KMS-11 (cell line): ENCODE measurements at regions not wholly inside any gene's neighbourhood (a gene's known extent, or its start where the extent isn't known, plus 50 kb on each side); places are given as distances from the start of the nearest gene placed in this dataset.
"Not testable (repeated sequence)": the region's sequence is repeated elsewhere in the genome, so short reads cannot be mapped to it uniquely, and the experiment has no call there.

Experiments
- H2AFZ ChIP-seq: fragments of 200-600 bp; sonication (generic); 2 replicates; pipeline ENCODE4 v1.6.1; 2016; ENCODE audit warnings: antibody characterized with exemption, mixed run types, low read depth
- H3K27ac ChIP-seq: fragments of 200-600 bp; sonication (generic); 2 replicates; pipeline ENCODE4 v1.6.1; 2016; ENCODE audit warnings: mild to moderate bottlenecking, mixed run types
- H3K27me3 ChIP-seq: fragments of 200-600 bp; sonication (generic); 2 replicates; pipeline ENCODE4 v1.6.1; 2017; ENCODE audit warnings: mild to moderate bottlenecking, low read depth, mixed run types, moderate library complexity; ENCODE audit not compliant: insufficient read depth
- H3K36me3 ChIP-seq: fragments of 200-600 bp; sonication (generic); 2 replicates; pipeline ENCODE4 v1.6.1; 2017; ENCODE audit warnings: mild to moderate bottlenecking, mixed run types; ENCODE audit not compliant: insufficient read depth
- H3K4me1 ChIP-seq: fragments of 200-600 bp; sonication (generic); 2 replicates; pipeline ENCODE4 v1.6.1; 2016; ENCODE audit warnings: mild to moderate bottlenecking, low read depth, mixed run types; ENCODE audit not compliant: poor library complexity, severe bottlenecking
- H3K4me2 ChIP-seq: fragments of 200-600 bp; sonication (generic); 2 replicates; pipeline ENCODE4 v1.7.0; 2016; ENCODE audit warnings: mild to moderate bottlenecking, mixed run types
- H3K4me3 ChIP-seq: fragments of 200-600 bp; sonication (generic); IDR thresholded peaks from 2 replicates; pipeline ENCODE4 v1.6.1; 2017; ENCODE audit warnings: low read depth, low read length, mixed read lengths; ENCODE audit not compliant: insufficient read depth
- H3K79me2 ChIP-seq: fragments of 200-600 bp; sonication (generic); 2 replicates; pipeline ENCODE4 v1.6.1; 2016; ENCODE audit warnings: low read depth, mixed run types; ENCODE audit not compliant: insufficient read depth
- H3K9ac ChIP-seq: fragments of 200-600 bp; sonication (generic); 2 replicates; pipeline ENCODE4 v1.6.1; 2016; ENCODE audit warnings: mild to moderate bottlenecking, mixed run types
- H4K20me1 ChIP-seq: fragments of 200-600 bp; sonication (generic); 2 replicates; pipeline ENCODE4 v1.6.1; 2016; ENCODE audit warnings: mild to moderate bottlenecking, mixed run types; ENCODE audit not compliant: insufficient read depth

DNA sequence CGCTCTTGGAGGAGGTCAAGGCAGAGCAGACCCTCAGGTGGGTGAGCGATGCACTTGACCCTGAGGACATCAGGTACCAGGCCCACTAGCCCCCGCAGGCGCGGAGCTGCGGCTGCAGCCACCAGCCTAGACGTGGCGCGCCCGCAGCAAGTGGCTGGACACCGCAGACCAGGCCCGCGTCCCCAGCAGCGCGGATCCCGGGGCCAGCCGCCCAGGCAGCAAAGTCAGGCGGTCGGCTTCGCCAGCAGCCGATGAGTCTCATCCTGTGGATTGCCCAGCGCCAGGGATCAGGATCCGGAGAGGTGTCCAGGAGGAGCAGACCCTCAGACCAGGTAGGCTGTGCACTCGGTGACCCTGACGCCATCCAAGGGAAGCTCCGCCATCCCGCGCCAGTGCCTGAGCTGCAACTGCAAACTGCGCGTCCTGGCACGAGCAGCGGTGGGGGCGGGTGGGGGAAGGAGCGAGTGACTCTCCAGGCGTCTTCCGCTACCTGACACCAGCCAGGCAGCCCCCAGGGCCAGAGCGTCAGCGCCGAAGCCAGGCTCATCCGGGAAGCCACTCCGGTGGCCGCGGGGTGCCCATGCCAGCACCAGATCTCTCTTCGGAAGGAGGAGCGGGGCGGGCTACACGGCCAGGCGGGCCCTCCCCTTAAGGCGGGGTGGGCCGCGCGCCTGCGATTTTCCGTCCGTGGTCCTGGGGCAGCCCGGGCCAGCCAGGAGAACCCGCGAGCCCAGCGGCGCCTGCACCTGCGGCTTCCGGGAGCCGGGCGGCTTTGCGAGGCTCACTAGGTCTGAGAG, 92.6 kb upstream of the THOC3 start:
- H2AFZ ChIP-seq, H4K20me1 ChIP-seq, H3K36me3 ChIP-seq, H3K79me2 ChIP-seq, H3K27ac ChIP-seq, H3K4me1 ChIP-seq, H3K27me3 ChIP-seq, H3K9ac ChIP-seq, H3K4me3 ChIP-seq, H3K4me2 ChIP-seq: not testable (repeated sequence)

DNA sequence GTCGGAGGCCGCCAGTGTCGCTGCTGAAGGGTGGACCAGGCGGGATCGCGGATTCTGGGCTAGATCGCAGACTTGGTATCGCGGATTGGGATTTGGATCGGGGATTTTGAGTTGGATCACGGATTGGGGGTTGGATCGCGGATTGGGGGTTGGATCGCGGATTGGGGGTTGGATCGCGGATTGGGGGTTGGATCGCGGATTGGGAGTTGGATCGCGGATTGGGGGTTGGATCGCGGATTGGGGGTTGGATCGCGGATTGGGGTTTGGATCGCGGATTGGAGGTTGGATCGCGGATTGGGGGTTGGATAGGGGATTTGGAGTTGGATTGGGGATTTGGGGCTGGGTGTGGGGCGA, 93.1 kb upstream of the THOC3 start:
- H3K4me2 ChIP-seq, H3K9ac ChIP-seq, H2AFZ ChIP-seq, H3K79me2 ChIP-seq, H3K4me1 ChIP-seq, H3K27ac ChIP-seq, H3K4me3 ChIP-seq, H3K27me3 ChIP-seq, H4K20me1 ChIP-seq, H3K36me3 ChIP-seq: not testable (repeated sequence)

DNA sequence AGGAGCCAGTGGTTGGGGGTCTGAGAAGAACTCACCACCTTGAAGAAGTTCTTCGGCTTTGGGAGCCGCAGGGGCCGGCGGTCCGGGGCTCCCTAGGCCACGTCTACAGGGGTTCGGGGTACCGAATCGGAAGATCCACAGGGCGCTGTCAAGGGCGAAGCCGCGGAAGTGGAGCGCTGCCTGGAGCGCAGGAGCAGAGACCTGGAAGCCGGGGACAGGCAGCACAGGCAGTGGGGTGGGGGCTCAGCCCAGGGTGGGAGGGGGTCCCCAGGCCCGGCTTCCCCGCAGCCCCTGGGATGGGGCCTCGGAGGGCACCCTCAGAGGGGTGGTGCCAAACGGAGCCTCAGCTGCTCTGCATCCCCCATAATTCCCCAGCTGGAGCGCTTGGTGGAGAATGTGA, 93.5 kb upstream of the THOC3 start:
- H3K9ac ChIP-seq, H3K4me1 ChIP-seq, H3K36me3 ChIP-seq, H3K27ac ChIP-seq, H4K20me1 ChIP-seq, H3K27me3 ChIP-seq, H3K4me2 ChIP-seq, H3K4me3 ChIP-seq, H3K79me2 ChIP-seq, H2AFZ ChIP-seq: not testable (repeated sequence)

DNA sequence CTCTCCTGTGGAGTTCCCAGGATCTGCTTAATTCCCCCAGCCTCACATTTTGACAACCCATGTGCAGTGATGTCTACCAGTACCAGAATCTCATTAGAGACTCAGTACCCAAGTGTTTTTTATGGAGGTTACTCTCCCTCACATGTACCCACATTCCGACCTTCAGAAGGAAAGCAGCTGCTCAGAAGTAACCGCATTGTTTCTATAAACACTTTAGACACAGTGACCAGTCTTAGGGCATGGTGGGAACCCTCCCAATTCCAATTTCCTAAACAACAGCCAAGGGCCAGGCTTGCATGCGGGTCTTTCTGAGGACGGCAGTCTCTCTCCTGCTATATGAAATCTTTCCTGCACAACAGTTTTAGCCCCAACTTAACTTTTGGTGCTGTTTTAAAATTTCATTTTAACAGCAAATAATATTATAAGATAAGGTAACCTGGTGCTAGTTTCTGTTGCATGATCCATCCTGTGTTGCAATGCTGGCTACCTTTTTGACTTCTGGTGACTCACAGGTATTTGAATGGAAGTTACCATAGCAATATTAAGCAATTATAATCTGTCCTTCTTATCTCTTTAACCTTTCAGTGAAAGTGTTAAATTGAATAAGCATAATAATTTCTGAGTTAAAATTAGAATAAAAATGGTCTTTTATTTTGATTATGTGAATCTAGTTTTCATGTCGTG, 98.3 kb upstream of the THOC3 start:
- not testable (repeated sequence) for H3K27ac ChIP-seq, H3K27me3 ChIP-seq, H3K4me2 ChIP-seq, H2AFZ ChIP-seq, H3K4me1 ChIP-seq, H3K4me3 ChIP-seq, H3K36me3 ChIP-seq, H3K79me2 ChIP-seq, H4K20me1 ChIP-seq, H3K9ac ChIP-seq

DNA sequence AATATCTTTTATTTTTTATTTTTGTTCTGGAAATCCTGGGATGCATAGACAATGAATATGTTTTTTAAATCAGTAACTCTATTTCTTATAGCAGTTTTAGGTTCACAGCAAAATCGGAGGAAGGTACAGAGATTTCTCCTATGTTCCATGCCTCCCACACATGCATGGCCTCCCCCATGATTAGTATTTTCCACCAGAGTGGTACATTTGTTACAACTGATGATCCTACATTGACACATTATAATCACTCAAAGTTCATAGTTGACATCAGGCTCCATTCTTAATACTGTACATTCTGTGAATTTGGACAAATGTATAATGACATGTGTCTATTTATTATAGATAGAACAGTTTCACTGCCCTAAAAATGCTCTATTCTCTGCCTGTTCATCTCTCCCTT, 99.0 kb upstream of the THOC3 start:
- not testable (repeated sequence) for H4K20me1 ChIP-seq, H3K27me3 ChIP-seq, H3K9ac ChIP-seq, H3K4me2 ChIP-seq, H3K4me1 ChIP-seq, H3K4me3 ChIP-seq, H2AFZ ChIP-seq, H3K79me2 ChIP-seq, H3K36me3 ChIP-seq, H3K27ac ChIP-seq

DNA sequence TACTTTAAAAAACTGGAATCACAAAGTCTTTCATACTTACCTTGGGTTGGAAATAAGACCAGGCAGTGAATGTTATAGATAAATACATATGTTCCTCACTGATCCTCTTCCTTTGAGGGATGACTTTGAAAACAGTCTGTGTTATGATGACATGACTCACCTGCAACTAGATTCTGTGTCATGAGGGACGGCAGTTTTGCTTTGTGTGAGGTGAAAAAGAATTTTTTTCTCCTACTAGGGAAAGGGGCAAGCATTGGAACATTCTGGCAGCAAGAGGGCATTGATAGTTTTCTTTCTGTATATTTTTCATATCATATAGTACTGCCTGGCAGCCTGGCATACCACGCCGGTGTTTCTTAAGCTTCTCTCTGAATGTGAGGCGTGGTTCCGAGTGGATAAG, 99.8 kb upstream of the THOC3 start:
- H3K36me3 ChIP-seq, H4K20me1 ChIP-seq, H3K4me2 ChIP-seq, H3K9ac ChIP-seq, H3K4me1 ChIP-seq, H3K27ac ChIP-seq, H3K27me3 ChIP-seq, H2AFZ ChIP-seq, H3K4me3 ChIP-seq, H3K79me2 ChIP-seq: not testable (repeated sequence)

DNA sequence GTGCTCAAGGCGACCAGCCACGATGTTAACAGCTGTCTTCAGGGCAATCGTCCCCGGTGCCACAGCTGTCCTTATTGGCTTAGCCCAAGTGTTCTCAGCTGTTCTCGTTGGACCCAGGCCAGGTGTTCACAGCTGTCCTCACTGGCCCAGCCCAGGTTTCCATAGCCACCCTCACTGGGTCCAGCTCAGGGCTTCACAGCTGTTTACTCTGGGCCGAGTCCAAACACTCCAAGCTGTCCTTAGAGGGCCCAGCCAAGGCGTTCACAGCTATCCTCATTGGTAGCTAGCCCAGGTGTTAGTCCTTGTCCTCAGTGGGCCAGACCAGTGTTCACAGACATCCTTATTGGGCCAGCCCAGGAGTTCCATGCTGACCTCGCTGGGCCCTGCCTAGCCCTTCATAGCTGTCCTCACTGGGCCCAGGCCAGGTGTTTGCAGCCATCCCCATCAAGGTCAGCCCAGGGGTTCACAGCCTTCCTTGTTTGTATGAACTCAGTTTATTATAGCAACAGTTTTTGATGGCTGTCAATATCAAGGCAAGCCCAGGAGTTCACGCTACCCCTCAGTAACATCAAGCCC, 106.0 kb upstream of the THOC3 start:
- H3K9ac ChIP-seq, H3K79me2 ChIP-seq, H4K20me1 ChIP-seq, H3K4me1 ChIP-seq, H3K27me3 ChIP-seq, H3K36me3 ChIP-seq, H2AFZ ChIP-seq, H3K4me3 ChIP-seq, H3K4me2 ChIP-seq, H3K27ac ChIP-seq: not testable (repeated sequence)

DNA sequence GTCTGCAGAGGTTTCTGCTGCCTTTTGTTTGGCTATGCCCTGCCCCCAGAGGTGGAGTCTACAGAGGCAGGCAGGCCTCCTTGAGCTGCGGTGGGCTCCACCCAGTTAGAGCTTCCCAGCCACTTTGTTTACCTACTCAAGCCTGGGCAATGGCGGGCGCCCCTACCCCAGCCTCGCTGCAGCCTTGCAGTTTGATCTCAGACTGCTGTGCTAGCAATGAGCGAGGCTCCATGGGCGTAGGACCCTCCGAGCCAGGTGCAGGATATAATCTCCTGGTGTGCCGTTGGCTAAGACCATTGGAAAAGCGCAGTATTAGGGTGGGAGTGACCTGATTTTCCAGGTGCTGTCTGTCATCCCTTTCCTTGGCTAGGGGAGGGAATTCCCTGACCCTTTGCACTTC, 115.6 kb upstream of the THOC3 start:
- not testable (repeated sequence) for H3K27ac ChIP-seq, H3K4me2 ChIP-seq, H3K4me1 ChIP-seq, H4K20me1 ChIP-seq, H3K36me3 ChIP-seq, H3K27me3 ChIP-seq, H3K79me2 ChIP-seq, H3K4me3 ChIP-seq, H2AFZ ChIP-seq, H3K9ac ChIP-seq

DNA sequence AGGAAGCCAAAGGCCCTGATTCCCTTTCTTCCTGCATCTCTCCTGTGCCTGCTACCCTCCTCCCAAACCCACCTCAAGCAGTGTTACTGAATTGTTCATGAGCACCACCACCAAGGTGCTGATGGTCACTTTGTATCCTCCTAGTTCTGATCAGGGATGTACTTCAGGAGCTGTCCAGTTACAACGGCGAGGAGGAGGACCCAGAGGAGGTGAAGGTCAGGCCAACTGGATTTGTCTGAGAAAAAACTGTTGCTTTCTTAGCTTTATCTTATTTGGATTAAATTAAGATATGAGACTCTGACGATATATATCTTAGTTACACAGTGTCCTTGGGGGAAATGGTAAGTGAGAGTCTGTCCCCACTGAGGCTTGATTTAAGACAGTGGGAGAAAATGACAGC, 135.0 kb upstream of the THOC3 start:
- H3K4me1 ChIP-seq, H3K4me3 ChIP-seq, H3K9ac ChIP-seq, H3K79me2 ChIP-seq, H3K4me2 ChIP-seq, H3K36me3 ChIP-seq, H2AFZ ChIP-seq, H4K20me1 ChIP-seq, H3K27ac ChIP-seq, H3K27me3 ChIP-seq: not testable (repeated sequence)

DNA sequence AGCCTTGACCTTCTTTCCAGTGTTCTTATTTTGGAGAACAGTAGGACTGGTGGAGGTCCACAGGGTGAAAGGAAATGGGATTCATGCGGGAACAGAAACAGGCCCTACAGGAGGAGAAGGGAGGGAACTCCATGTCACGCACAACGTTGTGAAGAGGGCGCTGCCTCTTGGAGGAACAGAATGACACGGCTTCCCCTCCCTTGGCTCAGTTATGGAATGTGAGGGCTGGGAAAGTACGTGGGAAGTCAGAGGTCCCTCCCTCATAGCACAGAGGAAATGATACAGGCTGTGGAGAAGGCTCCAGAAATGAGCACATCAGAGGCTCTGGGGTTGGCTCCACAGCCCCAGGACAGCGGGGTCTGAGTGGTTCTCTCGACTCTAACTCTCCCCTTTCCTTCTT, 125.3 kb upstream of the SIMC1 start:
- H3K36me3 ChIP-seq, H3K4me2 ChIP-seq, H3K4me1 ChIP-seq, H3K9ac ChIP-seq, H3K27me3 ChIP-seq, H3K4me3 ChIP-seq, H3K27ac ChIP-seq, H3K79me2 ChIP-seq, H4K20me1 ChIP-seq, H2AFZ ChIP-seq: not testable (repeated sequence)
